Fibroblast of skin of right quadriceps (primary cell): ENCODE measurements at regions not wholly inside any gene's neighbourhood (a gene's known extent, or its start where the extent isn't known, plus 50 kb on each side); places are given as distances from the start of the nearest gene placed in this dataset.

Experiments
- DNase-seq: peaks from one replicate; pipeline ENCODE4 v3.0.0-alpha.2; 2013

DNA sequence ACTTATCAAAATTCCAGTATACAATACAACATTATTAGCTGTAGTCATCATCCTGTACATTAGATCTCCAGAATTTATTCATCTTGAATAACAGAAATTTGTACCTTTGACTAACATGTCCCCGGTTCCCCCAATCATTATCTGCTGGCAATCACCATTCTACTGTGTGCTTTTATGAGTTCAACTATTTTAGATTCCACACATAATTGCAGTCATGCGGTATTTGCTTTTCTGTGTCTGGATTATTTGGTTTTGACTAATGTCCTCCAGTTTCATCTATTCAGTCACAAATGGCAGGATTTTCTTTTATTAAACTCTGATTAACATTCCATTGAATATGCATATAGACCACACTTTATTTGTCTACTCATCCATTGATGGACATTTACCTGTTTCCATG is 530.7 kb upstream of the SLITRK1 start:
- DNase-seq, result peak; percentile 15

DNA sequence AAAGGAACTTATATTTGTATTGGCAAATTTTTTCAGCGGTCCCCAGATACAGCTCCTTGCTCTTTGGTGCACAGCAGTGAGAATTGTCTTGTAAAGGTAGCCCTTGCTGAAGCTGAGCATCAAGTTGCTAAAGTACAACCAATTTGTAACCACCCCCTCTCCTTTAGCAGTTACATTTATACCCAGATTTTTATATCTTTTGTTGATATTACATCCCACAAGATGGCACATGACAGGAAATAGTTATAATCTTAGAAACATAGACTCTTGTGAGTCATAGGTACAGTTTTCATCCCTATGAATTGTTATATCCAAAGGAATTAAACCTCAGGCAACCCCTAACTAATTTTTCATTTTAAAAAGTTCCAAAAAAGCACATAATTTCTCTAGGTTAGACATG is 523.0 kb upstream of the SLITRK1 start:
- DNase-seq, result peak; percentile 38

DNA sequence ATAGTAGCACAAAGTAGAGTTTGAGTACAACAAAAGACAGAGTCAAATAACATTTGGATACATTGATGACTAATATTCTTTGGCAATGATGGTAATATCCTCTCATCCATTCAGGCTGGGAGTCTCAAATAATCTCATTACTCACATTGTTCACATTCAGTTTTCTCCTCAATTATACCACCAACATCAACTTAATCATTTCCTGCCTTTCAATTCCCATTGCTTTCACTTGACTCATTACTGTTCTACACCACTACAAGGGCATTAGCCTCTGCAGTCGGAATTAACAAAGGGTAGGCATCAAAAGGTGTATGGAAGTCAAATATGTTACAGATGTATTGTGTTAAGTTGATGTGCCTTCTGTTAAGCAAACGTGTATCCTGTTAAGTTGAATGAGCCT is 518.4 kb upstream of the SLITRK1 start:
- peak; percentile 94 for DNase-seq

DNA sequence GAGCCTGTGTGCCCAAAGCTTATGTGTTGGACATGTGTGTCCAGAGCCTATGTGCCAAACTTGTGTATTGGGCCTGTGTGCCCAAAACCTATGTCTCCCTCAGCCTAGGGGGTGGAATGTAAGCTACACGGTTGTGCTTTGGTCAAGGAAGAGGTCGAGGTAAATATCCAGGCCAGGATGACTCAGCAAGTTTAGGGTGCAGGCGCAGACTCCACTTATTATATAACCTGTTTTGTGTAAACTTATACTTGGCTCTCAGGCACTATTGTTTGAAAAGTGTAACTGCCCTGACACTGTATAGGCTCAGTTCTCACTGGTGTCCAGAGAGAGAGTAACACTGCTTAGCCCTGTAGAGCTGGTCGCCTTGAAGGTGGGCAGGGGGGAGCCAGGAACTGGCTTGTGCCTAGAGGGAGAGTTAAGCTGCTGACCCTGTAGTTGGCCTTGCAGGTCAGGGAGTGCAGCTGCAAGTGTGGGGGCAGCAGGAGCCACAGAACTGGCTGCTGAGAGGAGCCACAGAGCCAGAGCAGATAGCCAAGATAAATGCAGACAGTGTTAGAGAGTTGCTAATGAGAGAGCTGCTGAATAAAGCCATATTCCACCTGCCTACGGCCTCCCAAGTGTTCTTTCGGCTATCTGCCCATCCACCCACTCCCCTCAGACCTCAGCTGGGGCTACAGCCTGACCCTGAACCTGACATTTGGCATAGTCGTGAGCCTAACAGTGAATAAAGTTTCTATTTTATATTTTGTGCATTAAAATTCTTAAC is 517.2 kb upstream of the SLITRK1 start:
- DNase-seq, result no peak

GRCh38 chr13:84393981-84394625 is 511.8 kb upstream of the SLITRK1 start:
- DNase-seq, result no peak

DNA sequence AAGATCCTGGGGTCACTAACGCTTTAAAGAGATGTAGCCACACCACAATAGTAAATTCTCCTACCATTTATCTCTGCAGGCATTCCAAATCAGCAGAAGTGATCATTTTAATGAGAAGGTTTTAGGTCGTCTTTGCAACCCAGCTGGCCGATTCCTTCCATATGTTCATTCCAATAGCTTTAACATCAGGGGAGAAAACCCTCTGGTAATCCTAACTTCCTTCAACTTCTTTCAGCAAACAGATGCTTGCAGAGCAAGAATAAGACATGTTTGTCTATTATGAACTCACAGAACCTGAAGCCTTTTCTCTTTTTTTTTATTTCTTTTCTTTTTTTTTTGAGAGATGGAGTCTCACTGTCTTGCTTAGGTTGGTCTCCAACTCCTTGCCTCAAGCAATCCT is 498.6 kb upstream of the SLITRK1 start:
- peak; percentile 15 for DNase-seq

DNA sequence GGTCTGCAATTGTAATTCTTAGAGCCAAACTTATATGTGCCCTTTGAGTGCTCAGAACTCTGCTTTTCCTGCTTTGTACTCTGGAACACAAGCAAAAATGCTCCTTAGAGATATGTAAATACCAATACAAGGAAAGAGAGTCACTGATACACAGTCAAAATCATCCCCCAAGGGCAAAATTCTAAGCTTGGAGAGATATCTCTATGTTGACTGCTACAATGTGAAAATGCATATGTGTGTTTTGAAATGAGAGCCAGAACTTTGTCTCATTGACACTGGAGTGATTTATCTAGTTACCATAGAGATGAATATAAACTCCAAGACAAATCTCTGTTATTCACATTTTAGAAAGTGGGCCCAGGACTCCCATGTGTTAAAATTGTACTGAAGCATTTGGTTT is 494.8 kb upstream of the SLITRK1 start:
- no peak for DNase-seq

- DNase-seq, result peak; percentile 61
Observed at GRCh38 chr13:84366506-84366905, 484.2 kb upstream of the SLITRK1 start.

GRCh38 chr13:84362777-84363176 is 480.5 kb upstream of the SLITRK1 start:
- DNase-seq, result peak; percentile 65

DNA sequence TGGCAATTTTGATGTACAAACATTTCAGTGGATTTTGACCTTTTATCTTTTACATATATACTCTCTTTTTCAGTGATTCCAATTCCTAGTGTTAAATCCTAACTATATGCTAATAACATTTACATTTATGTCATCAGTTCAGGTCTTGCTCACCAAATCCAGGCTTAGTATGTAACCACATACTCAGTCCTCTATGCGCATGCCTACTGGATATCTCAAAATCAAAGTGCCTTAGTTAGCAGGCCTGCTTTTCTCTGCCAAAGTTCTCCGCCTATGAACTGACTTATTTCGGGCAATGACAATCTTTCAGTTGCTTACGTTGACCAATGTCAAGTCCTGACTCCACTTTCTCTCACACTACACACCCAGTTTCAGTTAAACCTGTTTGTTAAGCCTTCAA is 478.5 kb upstream of the SLITRK1 start:
- no peak for DNase-seq

DNA sequence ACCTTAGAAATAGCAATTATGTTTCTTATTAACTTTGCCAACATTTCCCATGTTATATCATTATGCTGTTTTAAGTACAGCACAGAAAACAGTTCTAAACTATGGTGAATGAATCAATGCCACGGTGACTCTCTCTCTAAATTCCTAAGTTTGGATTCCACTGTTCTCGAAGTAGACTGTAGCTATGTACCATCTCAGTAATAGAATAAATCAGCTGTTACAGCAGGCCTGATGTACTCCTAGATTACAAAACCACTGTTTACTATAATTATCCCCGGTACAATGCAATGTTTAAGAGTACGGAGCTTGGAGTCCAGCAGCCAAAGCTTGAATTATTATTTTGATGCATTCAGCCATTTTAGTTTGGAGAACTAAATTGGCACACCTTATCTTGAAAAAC is 476.3 kb upstream of the SLITRK1 start:
- DNase-seq, result no peak

DNA sequence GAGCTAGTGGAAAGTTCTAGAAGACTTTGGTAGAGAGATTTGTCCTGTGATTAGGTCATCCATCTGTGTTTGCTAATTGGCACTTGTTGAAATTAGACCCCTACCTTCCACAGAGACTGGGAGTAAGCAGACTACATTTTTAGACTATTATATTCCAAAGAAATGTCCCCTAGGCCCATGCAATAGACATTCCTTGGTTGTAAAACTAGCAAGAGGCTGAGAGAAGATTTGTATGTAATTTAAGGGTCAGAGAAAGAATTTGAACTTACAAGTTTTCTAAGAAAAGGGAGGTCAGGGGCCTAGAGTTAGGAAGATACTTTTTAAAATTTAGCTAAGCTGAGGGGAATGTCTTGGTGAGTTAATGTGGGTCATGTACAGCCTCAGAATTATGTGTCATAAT is 470.7 kb upstream of the SLITRK1 start:
- peak; percentile 5 for DNase-seq

DNA sequence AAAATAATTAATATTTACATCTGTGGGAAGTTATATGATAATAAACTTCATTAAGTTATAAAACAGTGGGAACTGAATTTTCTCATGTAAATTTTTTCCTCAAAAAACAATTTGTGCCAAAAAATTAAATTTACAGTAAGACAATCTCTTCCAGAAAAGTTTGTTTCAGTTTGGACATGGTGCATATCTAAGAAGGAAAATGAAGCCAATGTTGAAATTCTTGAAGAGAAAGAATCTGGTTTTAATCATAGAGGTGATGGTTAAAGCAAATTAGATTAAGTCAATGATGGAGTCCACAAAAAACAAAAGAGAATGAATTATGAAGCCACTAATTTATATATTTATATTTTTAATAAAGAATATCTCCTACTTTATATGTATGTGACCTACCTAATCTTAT is 457.2 kb upstream of the SLITRK1 start:
- no peak for DNase-seq

DNA sequence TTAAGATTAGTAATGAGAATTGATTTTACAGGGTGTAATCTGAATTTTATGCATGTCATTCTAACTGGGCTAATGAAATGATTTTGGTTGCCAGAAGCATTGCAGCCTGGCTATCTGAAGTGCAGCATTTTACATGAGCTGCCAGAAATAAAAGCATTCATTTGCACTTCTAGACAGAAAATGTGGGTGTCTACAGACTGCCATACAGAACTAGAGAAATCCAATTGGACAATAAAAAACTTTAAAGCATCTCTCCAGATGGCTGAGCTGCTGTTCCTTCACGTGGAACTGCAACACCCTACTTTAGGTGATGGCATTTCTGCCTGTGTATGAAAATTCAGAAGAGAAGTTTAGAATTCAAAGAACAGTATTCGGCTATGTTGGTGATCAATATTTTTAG is 450.1 kb upstream of the SLITRK1 start:
- DNase-seq, result no peak

DNA sequence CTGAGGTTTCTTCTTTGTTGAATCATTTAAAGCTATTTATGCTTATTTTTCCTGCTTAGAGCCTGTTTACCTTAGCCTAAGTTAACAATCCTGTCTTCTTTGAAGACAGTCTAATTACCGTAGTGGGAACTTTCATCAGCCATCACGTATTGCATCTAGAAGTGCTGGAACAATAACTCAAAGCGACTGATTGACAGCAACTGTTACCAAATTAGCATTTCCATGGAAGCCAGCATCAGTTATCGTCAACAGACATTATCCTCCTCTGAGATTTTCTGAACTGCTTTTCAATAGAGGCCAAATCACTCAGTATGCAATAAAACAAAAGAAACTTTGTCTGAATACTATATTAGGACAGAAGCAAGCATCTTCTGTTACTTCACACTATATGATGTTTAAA is 433.3 kb upstream of the SLITRK1 start:
- DNase-seq, result no peak

- no peak for DNase-seq
Observed at GRCh38 chr13:84303035-84303434, 420.8 kb upstream of the SLITRK1 start.

DNA sequence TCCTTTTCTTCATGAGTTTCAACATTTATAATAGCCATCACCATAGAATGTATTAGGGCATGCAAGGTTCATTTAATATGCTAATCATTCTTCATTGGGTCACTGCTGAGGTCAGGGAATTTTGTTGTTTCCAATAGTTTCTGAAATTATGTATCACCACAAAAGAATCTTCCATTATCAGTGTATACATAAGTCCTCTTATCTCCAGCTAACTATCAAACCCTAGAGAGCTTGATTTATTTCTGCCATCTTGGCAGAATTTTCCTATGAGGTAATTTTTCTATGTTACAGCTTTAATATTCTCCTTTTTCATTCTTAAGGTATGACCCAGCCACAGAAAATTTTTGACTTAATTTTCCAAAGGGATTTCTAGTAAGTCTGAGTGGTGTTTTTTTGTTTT is 415.0 kb upstream of the SLITRK1 start:
- DNase-seq, result no peak

GRCh38 chr13:84296401-84296800 is 414.1 kb upstream of the SLITRK1 start:
- DNase-seq, result peak; percentile 14

- DNase-seq, result no peak
Observed at GRCh38 chr13:84294576-84294975, 412.3 kb upstream of the SLITRK1 start.

- DNase-seq, result no peak
Observed at GRCh38 chr13:84290386-84290785, 408.1 kb upstream of the SLITRK1 start.

- no peak for DNase-seq
Observed at GRCh38 chr13:84279166-84279565, 396.9 kb upstream of the SLITRK1 start.

DNA sequence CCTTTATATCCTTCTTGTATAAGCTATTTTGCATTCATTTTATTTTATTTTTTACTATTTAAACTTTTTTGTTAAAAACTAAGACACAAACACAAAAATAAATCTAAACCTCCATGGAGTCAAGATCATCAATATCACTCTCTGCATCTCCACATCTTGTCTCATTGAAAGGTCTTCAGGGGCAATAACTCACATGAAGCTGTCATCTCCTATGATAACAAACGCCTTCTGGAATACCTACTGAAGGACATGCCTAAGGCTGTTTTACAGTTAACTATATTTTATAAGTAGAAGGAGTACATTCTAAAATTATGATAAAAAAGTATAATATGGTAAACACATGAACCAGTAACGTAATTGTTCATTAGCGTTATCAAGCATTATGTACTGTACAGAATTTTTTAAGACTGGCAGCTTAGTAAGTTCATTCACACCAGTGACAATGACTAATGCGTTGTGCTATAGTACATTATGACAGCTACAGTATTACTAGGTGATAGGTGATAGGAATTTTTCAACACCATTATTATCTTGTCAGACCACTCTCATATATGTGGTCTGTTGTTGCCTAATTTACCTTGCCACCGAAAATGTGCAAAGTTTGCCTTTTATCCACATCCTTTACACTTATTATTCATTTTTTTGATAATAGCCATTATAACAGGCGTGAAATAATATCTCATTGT is 390.7 kb upstream of the SLITRK1 start:
- DNase-seq, result no peak

- DNase-seq, result no peak
Observed at GRCh38 chr13:84265257-84265764, 383.0 kb upstream of the SLITRK1 start.
